ENCODE measurements at regions not wholly inside any gene's neighbourhood (a gene's known extent, or its start where the extent isn't known, plus 50 kb on each side); places are given as distances from the start of the nearest gene placed in this dataset.

GRCh38 chr4:96097693-96098092, 257.8 kb downstream of the PDHA2 start:
- no peak for DNase-seq (ENCODE audit: low read depth)

- DNase-seq (ENCODE audit: low read depth), result peak; percentile 20
Measured at GRCh38 chr4:96099031-96099430, 259.1 kb downstream of the PDHA2 start.

GRCh38 chr4:96102541-96103026, 262.7 kb downstream of the PDHA2 start:
- peak; percentile 48 for DNase-seq (ENCODE audit: low read depth)

- DNase-seq (ENCODE audit: low read depth), result no peak
Measured at GRCh38 chr4:96103086-96103485, 263.2 kb downstream of the PDHA2 start.

GRCh38 chr4:96108146-96108545, 268.3 kb downstream of the PDHA2 start:
- DNase-seq (ENCODE audit: low read depth), result no peak

GRCh38 chr4:96112631-96113030, 272.7 kb downstream of the PDHA2 start:
- DNase-seq (ENCODE audit: low read depth), result no peak

GRCh38 chr4:96120206-96120605, 280.3 kb downstream of the PDHA2 start:
- no peak for DNase-seq (ENCODE audit: low read depth)

- DNase-seq (ENCODE audit: low read depth), result no peak
Measured at GRCh38 chr4:96126227-96126626, 286.3 kb downstream of the PDHA2 start.

- no peak for DNase-seq (ENCODE audit: low read depth)
Measured at GRCh38 chr4:96131186-96131585, 291.3 kb downstream of the PDHA2 start.

- DNase-seq (ENCODE audit: low read depth), result no peak
Measured at GRCh38 chr4:96134806-96135205, 294.9 kb downstream of the PDHA2 start.

GRCh38 chr4:96136056-96136455, 296.2 kb downstream of the PDHA2 start:
- DNase-seq (ENCODE audit: low read depth), result no peak

- DNase-seq (ENCODE audit: low read depth), result no peak
Measured at GRCh38 chr4:96139251-96139929, 299.5 kb downstream of the PDHA2 start.

- peak; percentile 76 for DNase-seq (ENCODE audit: low read depth)
Measured at GRCh38 chr4:96145601-96146000, 305.7 kb downstream of the PDHA2 start.

- DNase-seq (ENCODE audit: low read depth), result no peak
Measured at GRCh38 chr4:96146686-96147085, 306.8 kb downstream of the PDHA2 start.

GRCh38 chr4:96149894-96150293, 310.0 kb downstream of the PDHA2 start:
- DNase-seq (ENCODE audit: low read depth), result no peak

GRCh38 chr4:96150466-96150865, 310.6 kb downstream of the PDHA2 start:
- DNase-seq (ENCODE audit: low read depth), result no peak

GRCh38 chr4:96152824-96153223, 312.9 kb downstream of the PDHA2 start:
- no peak for DNase-seq (ENCODE audit: low read depth)

- no peak for DNase-seq (ENCODE audit: low read depth)
Measured at GRCh38 chr4:96154676-96155075, 314.8 kb downstream of the PDHA2 start.

GRCh38 chr4:96162636-96163035, 322.7 kb downstream of the PDHA2 start:
- peak; percentile 21 for DNase-seq (ENCODE audit: low read depth)

- DNase-seq (ENCODE audit: low read depth), result peak; percentile 80
Measured at GRCh38 chr4:96164814-96165351, 325.0 kb downstream of the PDHA2 start.

GRCh38 chr4:96166806-96167205, 326.9 kb downstream of the PDHA2 start:
- DNase-seq (ENCODE audit: low read depth), result no peak

GRCh38 chr4:96170198-96170597, 330.3 kb downstream of the PDHA2 start:
- DNase-seq (ENCODE audit: low read depth), result no peak

GRCh38 chr4:96173756-96174155, 333.9 kb downstream of the PDHA2 start:
- DNase-seq (ENCODE audit: low read depth), result no peak

- DNase-seq (ENCODE audit: low read depth), result no peak
Measured at GRCh38 chr4:96175871-96176270, 336.0 kb downstream of the PDHA2 start.

Measured in stromal cell of bone marrow (primary cell).